GM19023 (cell line): ENCODE measurements at regions not wholly inside any gene's neighbourhood (a gene's known extent, or its start where the extent isn't known, plus 50 kb on each side); places are given as distances from the start of the nearest gene placed in this dataset.

Source experiments
- ATAC-seq: cut with Tn5 transposase; IDR thresholded peaks from one replicate; pipeline ENCODE4 v1.9.1; 2021; ENCODE audit warnings: mild to moderate bottlenecking, moderate library complexity; ENCODE audit not compliant: unreplicated experiment

- no peak for ATAC-seq
Measured at GRCh38 chr12:45665941-45666340, 63.6 kb upstream of the ARID2 start.

- no peak for ATAC-seq
Measured at GRCh38 chr12:45666396-45666795, 63.1 kb upstream of the ARID2 start.

DNA sequence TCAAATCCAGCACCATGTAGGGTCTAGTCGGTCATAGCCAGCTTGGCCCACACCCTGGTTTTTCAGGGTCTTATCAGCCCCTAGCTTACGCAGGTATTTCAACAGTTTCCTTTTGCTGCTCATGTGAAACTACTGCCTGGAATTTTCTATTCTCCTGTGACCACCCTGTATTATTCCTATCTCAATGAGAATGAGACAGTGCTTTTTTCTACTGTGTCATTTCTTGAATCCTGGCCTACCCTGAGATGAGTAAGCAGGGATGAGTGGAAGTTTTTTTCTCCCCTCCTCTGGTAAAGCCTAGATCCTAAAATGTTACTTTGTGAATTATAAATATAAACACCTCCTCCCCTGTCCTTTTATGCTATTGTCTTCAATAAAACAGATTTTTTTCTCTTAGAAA lies 62.7 kb upstream of the ARID2 start:
- ATAC-seq: no peak

DNA sequence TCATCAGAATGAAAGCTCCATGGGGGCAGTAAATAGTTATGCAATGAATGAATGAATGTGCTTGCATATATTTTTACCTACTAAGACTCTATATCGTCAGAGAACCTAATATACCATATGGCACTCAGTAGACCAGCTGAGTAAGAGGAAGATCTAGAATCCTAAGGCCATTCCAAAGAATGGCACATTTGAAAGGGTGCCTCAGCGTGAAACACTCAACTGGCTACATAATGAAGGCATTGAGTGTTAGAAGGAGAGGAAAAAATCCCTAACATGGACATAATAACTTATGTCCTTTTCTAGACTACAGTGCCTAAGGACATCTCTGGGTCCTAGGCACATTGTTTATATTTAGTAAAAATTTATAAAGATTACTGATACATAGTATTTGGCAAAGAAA lies 61.7 kb upstream of the ARID2 start:
- ATAC-seq: no peak

DNA sequence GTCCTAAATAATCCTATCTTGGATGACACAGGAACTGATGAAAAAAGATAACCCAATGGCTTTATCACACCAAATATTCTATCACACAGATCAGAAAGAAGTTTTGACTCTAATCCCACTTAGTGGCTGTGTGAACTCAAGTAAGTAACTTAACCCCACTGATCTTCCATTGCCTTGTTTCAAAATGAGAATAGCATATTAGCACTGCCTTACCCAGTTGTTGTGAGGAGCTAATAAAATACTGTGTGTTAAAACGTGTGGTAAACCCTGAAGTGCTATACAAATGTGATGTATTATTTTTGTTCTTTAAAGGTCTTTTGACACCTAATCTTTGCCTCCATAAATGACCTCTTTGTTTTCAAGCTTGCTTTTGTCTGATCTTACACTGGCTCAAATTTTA lies 60.9 kb upstream of the ARID2 start:
- ATAC-seq: peak; percentile 22

GRCh38 chr12:45669093-45669492 lies 60.4 kb upstream of the ARID2 start:
- peak; percentile 86 for ATAC-seq

DNA sequence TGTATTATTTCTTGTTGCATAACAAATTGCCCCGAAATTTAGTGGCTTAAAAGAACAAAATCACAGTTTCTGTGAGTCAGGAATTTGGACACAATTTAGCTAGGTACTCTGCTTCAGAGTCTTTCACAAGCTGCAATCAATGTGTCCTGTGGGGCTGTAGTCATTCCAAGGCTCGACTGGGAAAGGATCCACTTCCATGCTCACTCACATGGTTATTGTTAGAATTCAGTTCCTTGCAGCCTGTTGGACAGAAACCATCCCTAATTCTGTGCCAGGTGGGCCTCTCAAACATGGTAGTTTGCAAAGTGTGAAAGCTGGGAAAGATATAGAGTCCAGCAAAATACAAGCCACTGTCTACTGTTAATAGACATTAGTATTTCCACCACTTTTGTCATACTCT lies 59.7 kb upstream of the ARID2 start:
- no peak for ATAC-seq

GRCh38 chr12:45670346-45671065 lies 59.0 kb upstream of the ARID2 start:
- no peak for ATAC-seq

- ATAC-seq: no peak
Measured at GRCh38 chr12:45671254-45671653, 58.3 kb upstream of the ARID2 start.

DNA sequence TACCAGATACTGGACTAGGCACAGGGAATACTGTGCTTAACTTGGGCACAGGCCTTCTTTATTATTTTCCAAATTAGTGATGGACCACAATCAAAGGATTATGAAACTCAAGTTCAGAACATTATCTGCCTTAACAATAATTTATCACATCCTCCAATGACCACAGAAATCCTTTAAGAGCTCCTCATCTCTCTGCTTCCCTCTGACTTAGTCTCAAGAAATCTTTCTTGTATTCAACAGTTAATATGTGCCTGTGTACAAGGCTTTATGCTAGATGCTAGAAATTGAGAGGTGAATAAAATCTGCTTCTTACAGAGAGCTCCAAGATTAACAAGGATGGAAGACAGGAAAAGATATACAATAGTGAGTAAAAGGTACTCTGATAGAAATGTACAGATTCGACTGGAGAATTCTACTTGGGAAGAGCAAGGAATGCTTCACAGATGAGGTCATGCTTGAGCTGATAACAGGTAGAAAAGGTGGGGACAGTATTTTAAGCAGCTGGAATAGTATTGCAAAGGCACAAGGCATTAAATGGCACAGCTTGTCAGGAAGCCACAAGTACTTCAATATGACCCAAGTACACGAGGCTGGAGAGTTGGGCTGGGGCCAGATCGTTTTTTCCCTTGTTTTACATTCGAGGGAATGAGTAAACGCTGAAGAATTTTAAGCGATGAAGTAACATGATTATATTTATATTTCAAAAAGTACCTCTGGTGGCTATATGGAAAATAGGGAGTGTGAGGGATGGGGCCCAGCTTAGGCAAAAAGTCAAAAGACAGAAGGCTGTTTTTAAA lies 55.1 kb upstream of the ARID2 start:
- no peak for ATAC-seq

GRCh38 chr12:45675534-45675933 lies 54.0 kb upstream of the ARID2 start:
- ATAC-seq: no peak
